ENCODE measurements at regions not wholly inside any gene's neighbourhood (a gene's known extent, or its start where the extent isn't known, plus 50 kb on each side); places are given as distances from the start of the nearest gene placed in this dataset.

DNA sequence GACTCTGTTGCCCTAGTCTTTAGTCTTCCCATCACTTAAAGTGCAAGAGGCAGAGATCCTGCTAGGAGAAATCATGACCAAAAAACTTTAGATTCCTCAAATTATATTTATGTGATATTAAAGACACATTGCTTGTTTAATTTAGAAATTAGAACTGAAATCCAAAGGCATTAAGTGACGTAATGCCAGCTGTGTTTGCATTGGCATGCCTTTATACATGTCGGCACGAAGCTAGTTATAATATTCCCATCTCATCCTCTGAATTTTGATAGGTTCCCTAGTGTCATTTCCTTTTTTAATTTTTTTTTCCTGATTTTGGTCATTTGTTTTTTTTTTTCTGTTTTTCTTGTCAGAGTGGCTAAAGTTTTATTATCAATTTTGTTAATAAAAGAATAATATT, 203.5 kb upstream of the ZBTB20 start:
- no peak for TF ChIP-seq EP300 (IDR thresholded peaks at IDR 0.05)
- TF ChIP-seq, protein P1, sequence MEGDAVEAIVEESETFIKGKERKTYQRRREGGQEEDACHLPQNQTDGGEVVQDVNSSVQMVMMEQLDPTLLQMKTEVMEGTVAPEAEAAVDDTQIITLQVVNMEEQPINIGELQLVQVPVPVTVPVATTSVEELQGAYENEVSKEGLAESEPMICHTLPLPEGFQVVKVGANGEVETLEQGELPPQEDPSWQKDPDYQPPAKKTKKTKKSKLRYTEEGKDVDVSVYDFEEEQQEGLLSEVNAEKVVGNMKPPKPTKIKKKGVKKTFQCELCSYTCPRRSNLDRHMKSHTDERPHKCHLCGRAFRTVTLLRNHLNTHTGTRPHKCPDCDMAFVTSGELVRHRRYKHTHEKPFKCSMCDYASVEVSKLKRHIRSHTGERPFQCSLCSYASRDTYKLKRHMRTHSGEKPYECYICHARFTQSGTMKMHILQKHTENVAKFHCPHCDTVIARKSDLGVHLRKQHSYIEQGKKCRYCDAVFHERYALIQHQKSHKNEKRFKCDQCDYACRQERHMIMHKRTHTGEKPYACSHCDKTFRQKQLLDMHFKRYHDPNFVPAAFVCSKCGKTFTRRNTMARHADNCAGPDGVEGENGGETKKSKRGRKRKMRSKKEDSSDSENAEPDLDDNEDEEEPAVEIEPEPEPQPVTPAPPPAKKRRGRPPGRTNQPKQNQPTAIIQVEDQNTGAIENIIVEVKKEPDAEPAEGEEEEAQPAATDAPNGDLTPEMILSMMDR (IDR thresholded peaks at IDR 0.05) = no peak
- no peak for TF ChIP-seq CHD2 (IDR thresholded peaks at IDR 0.05; ENCODE audit: low read length, partially characterized antibody)
- TF ChIP-seq NFE2L2 (conservative IDR thresholded peaks at IDR 0.05; ENCODE audit: low read length) = no peak
- no peak for TF ChIP-seq POLR2A (IDR thresholded peaks at IDR 0.05; ENCODE audit: low read length)
- no peak for TF ChIP-seq MAFK (IDR thresholded peaks at IDR 0.05; ENCODE audit: partially characterized antibody)
- TF ChIP-seq CBX2 (IDR thresholded peaks at IDR 0.05; ENCODE audit: borderline replicate concordance, low read depth) = no peak
- TF ChIP-seq CHD4 (IDR thresholded peaks at IDR 0.05; ENCODE audit: borderline replicate concordance) = no peak
- TF ChIP-seq RAD21 (conservative IDR thresholded peaks at IDR 0.05 in 1 of 2, IDR thresholded peaks at IDR 0.05 in 1 of 2) = no peak
- TF ChIP-seq, protein P2, sequence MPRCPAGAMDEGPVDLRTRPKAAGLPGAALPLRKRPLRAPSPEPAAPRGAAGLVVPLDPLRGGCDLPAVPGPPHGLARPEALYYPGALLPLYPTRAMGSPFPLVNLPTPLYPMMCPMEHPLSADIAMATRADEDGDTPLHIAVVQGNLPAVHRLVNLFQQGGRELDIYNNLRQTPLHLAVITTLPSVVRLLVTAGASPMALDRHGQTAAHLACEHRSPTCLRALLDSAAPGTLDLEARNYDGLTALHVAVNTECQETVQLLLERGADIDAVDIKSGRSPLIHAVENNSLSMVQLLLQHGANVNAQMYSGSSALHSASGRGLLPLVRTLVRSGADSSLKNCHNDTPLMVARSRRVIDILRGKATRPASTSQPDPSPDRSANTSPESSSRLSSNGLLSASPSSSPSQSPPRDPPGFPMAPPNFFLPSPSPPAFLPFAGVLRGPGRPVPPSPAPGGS (IDR thresholded peaks at IDR 0.05) = no peak
- TF ChIP-seq, protein P3, sequence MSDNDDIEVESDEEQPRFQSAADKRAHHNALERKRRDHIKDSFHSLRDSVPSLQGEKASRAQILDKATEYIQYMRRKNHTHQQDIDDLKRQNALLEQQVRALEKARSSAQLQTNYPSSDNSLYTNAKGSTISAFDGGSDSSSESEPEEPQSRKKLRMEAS (IDR thresholded peaks at IDR 0.05) = no peak

Measured in A549 (cell line).